ENCODE measurements at regions not wholly inside any gene's neighbourhood (a gene's known extent, or its start where the extent isn't known, plus 50 kb on each side); places are given as distances from the start of the nearest gene placed in this dataset.

- Histone ChIP-seq H3K9me3 (ENCODE audit: insufficient read depth, low read length) (no peaks in the 10 kb centered on the region), H3K27ac (ENCODE audit: low read depth, low read length) (no peak overlapping the region), H3K27me3 (ENCODE audit: low read length) (no peaks in the 10 kb centered on the region), H3K36me3 (ENCODE audit: low read length) (no peaks in the 10 kb centered on the region), H3K9ac (ENCODE audit: low read length) (no peak overlapping the region), H3K79me2 (ENCODE audit: insufficient read depth, low read length) (no peaks in the 10 kb centered on the region), H3F3A (ENCODE audit: insufficient read depth) (no peaks in the 10 kb centered on the region), H3K9me2 (replicated peaks; ENCODE audit: insufficient read depth, low read length) (no peaks in the 10 kb centered on the region), H3K4me2 (ENCODE audit: low read depth, low read length, poor library complexity, severe bottlenecking) (no peak overlapping the region), H2AFZ (ENCODE audit: low read depth, low read length, severe bottlenecking) (no peak overlapping the region), H4K20me1 (ENCODE audit: low read depth, low read length) (no peaks in the 10 kb centered on the region), H3K4me3 (ENCODE audit: insufficient read depth, low read length, poor library complexity, severe bottlenecking) (no peak overlapping the region)
- TF ChIP-seq CTCF (IDR thresholded peaks at IDR 0.05; ENCODE audit: insufficient read depth, low read length, poor library complexity, severe bottlenecking), result no peak
Measured at GRCh38 chr5:121426153-121426552, 425.5 kb upstream of the FTMT start.

GRCh38 chr5:121429761-121430160 lies 421.9 kb upstream of the FTMT start:
- H3K79me2 ChIP-seq (ENCODE audit: insufficient read depth, low read length), result no peaks in the 10 kb centered on the region
- no peak overlapping the region for H3K9ac ChIP-seq (ENCODE audit: low read length)
- no peaks in the 10 kb centered on the region for H3F3A ChIP-seq (ENCODE audit: insufficient read depth)
- H3K9me2 ChIP-seq (replicated peaks; ENCODE audit: insufficient read depth, low read length), result no peaks in the 10 kb centered on the region
- no peak overlapping the region for H3K4me3 ChIP-seq (ENCODE audit: insufficient read depth, low read length, poor library complexity, severe bottlenecking)
- no peaks in the 10 kb centered on the region for H3K36me3 ChIP-seq (ENCODE audit: low read length)
- H4K20me1 ChIP-seq (ENCODE audit: low read depth, low read length), result no peaks in the 10 kb centered on the region
- no peaks in the 10 kb centered on the region for H3K9me3 ChIP-seq (ENCODE audit: insufficient read depth, low read length)
- no peak for TF ChIP-seq CTCF (IDR thresholded peaks at IDR 0.05; ENCODE audit: insufficient read depth, low read length, poor library complexity, severe bottlenecking)
- TF ChIP-seq EZH2phosphoT487 (conservative IDR thresholded peaks at IDR 0.05; ENCODE audit: low read length), result no peak
- H3K27ac ChIP-seq (ENCODE audit: low read depth, low read length), result no peak overlapping the region
- H3K27me3 ChIP-seq (ENCODE audit: low read length), result no peaks in the 10 kb centered on the region
- no peak overlapping the region for H2AFZ ChIP-seq (ENCODE audit: low read depth, low read length, severe bottlenecking)
- H3K4me2 ChIP-seq (ENCODE audit: low read depth, low read length, poor library complexity, severe bottlenecking), result no peak overlapping the region

GRCh38 chr5:121430538-121430937 lies 421.1 kb upstream of the FTMT start:
- Histone ChIP-seq H3K27me3 (ENCODE audit: low read length) (no peaks in the 10 kb centered on the region), H3K9me2 (replicated peaks; ENCODE audit: insufficient read depth, low read length) (no peaks in the 10 kb centered on the region), H3K9ac (ENCODE audit: low read length) (no peak overlapping the region), H3K36me3 (ENCODE audit: low read length) (no peaks in the 10 kb centered on the region), H4K20me1 (ENCODE audit: low read depth, low read length) (no peaks in the 10 kb centered on the region), H2AFZ (ENCODE audit: low read depth, low read length, severe bottlenecking) (no peak overlapping the region), H3F3A (ENCODE audit: insufficient read depth) (no peaks in the 10 kb centered on the region), H3K4me3 (ENCODE audit: insufficient read depth, low read length, poor library complexity, severe bottlenecking) (no peak overlapping the region), H3K27ac (ENCODE audit: low read depth, low read length) (no peak overlapping the region), H3K4me2 (ENCODE audit: low read depth, low read length, poor library complexity, severe bottlenecking) (no peak overlapping the region), H3K79me2 (ENCODE audit: insufficient read depth, low read length) (no peaks in the 10 kb centered on the region), H3K9me3 (ENCODE audit: insufficient read depth, low read length) (no peaks in the 10 kb centered on the region)
- no peak for TF ChIP-seq EZH2phosphoT487 (conservative IDR thresholded peaks at IDR 0.05; ENCODE audit: low read length)

- Histone ChIP-seq H3K9ac (ENCODE audit: low read length) (no peak overlapping the region), H3F3A (ENCODE audit: insufficient read depth) (no peaks in the 10 kb centered on the region), H3K79me2 (ENCODE audit: insufficient read depth, low read length) (no peaks in the 10 kb centered on the region), H4K20me1 (ENCODE audit: low read depth, low read length) (no peaks in the 10 kb centered on the region), H3K4me2 (ENCODE audit: low read depth, low read length, poor library complexity, severe bottlenecking) (no peak overlapping the region), H3K36me3 (ENCODE audit: low read length) (no peaks in the 10 kb centered on the region), H3K9me3 (ENCODE audit: insufficient read depth, low read length) (no peaks in the 10 kb centered on the region), H2AFZ (ENCODE audit: low read depth, low read length, severe bottlenecking) (no peak overlapping the region), H3K27ac (ENCODE audit: low read depth, low read length) (no peak overlapping the region), H3K9me2 (replicated peaks; ENCODE audit: insufficient read depth, low read length) (no peaks in the 10 kb centered on the region), H3K4me3 (ENCODE audit: insufficient read depth, low read length, poor library complexity, severe bottlenecking) (no peak overlapping the region), H3K27me3 (ENCODE audit: low read length) (no peaks in the 10 kb centered on the region)
- TF ChIP-seq CTCF (IDR thresholded peaks at IDR 0.05; ENCODE audit: insufficient read depth, low read length, poor library complexity, severe bottlenecking), result no peak
- no peak for TF ChIP-seq EZH2phosphoT487 (conservative IDR thresholded peaks at IDR 0.05; ENCODE audit: low read length)
Measured at GRCh38 chr5:121445511-121445910, 406.2 kb upstream of the FTMT start.

Data from SU-DHL-6 (cell line).